Astrocyte (in vitro differentiated cells and primary cell): ENCODE measurements at regions not wholly inside any gene's neighbourhood (a gene's known extent, or its start where the extent isn't known, plus 50 kb on each side); places are given as distances from the start of the nearest gene placed in this dataset.

Source experiments
- DNase-seq: peaks from one replicate; pipeline ENCODE4 v3.0.0-alpha.2; 2010; ENCODE audit warnings: low read depth
- FAIRE-seq: peaks from 2 replicates; lab custom pipeline; 2011; peaks lifted over from hg19 to GRCh38; lab: Jason Lieb, UNC
- H2AFZ ChIP-seq: 2 replicates; pipeline ENCODE4 v1.6.0; 2012; ENCODE audit warnings: low read depth, low read length, inconsistent platforms
- H3K27ac ChIP-seq: 2 replicates; pipeline ENCODE4 v1.5.1; 2011; ENCODE audit warnings: low read depth, low read length, inconsistent platforms
- H3K27me3 ChIP-seq: 2 replicates; pipeline ENCODE4 v1.6.0; 2011; ENCODE audit warnings: low read length, inconsistent platforms; ENCODE audit not compliant: insufficient read depth
- H3K36me3 ChIP-seq: 2 replicates; pipeline ENCODE4 v1.5.1; 2011; ENCODE audit warnings: low read length, inconsistent platforms; ENCODE audit not compliant: insufficient read depth
- H3K4me1 ChIP-seq: 2 replicates; pipeline ENCODE4 v1.5.1; 2011; ENCODE audit warnings: low read length, inconsistent platforms; ENCODE audit not compliant: insufficient read depth
- H3K4me2 ChIP-seq: 2 replicates; pipeline ENCODE4 v1.6.0; 2012; ENCODE audit warnings: low read length, inconsistent platforms
- H3K4me3 ChIP-seq: 2 replicates; pipeline ENCODE4 v1.5.1; 2011; ENCODE audit warnings: low read depth, mild to moderate bottlenecking, low read length, inconsistent platforms; ENCODE audit not compliant: insufficient read depth
- H3K79me2 ChIP-seq: 2 replicates; pipeline ENCODE4 v1.6.0; 2012; ENCODE audit warnings: mild to moderate bottlenecking, low read length, inconsistent platforms; ENCODE audit not compliant: insufficient read depth
- H3K9ac ChIP-seq: 2 replicates; pipeline ENCODE4 v1.6.0; 2012; ENCODE audit warnings: mild to moderate bottlenecking, low read length, inconsistent platforms
- H3K9me3 ChIP-seq: 2 replicates; pipeline ENCODE4 v1.5.1; 2012; ENCODE audit warnings: low read depth, mild to moderate bottlenecking, low read length, inconsistent platforms; ENCODE audit not compliant: insufficient read depth
- H4K20me1 ChIP-seq: 2 replicates; pipeline ENCODE4 v1.6.0; 2012; ENCODE audit warnings: low read length, inconsistent platforms; ENCODE audit not compliant: insufficient read depth
- H3K27ac Mint-ChIP-seq: one replicate; pipeline ENCODE4 v1.8.0; 2021; ENCODE audit warnings: mild to moderate bottlenecking, mixed read lengths; ENCODE audit not compliant: unreplicated experiment
- H3K27me3 Mint-ChIP-seq: one replicate; pipeline ENCODE4 v1.8.0; 2021; ENCODE audit warnings: low read depth, mixed read lengths; ENCODE audit not compliant: unreplicated experiment
- H3K36me3 Mint-ChIP-seq: one replicate; pipeline ENCODE4 v1.8.0; 2021; ENCODE audit warnings: low read depth, mixed read lengths; ENCODE audit not compliant: unreplicated experiment
- H3K4me1 Mint-ChIP-seq: one replicate; pipeline ENCODE4 v1.8.0; 2021; ENCODE audit warnings: low read depth, mixed read lengths; ENCODE audit not compliant: unreplicated experiment
- H3K4me3 Mint-ChIP-seq: one replicate; pipeline ENCODE4 v1.8.0; 2021; ENCODE audit warnings: mild to moderate bottlenecking, moderate library complexity, mixed read lengths; ENCODE audit not compliant: unreplicated experiment
- H3K9me3 Mint-ChIP-seq: one replicate; pipeline ENCODE4 v1.8.0; 2021; ENCODE audit warnings: mild to moderate bottlenecking, mixed read lengths; ENCODE audit not compliant: unreplicated experiment
- CTCF ChIP-seq: IDR thresholded peaks from 2 replicates; pipeline ENCODE4 v1.5.1; 2011; ENCODE audit warnings: low read depth, mild to moderate bottlenecking, inconsistent platforms, low read length, moderate library complexity; ENCODE audit not compliant: insufficient read depth
- EZH2 ChIP-seq: IDR thresholded peaks from 2 replicates; pipeline ENCODE4 v1.6.1; 2012; ENCODE audit warnings: mild to moderate bottlenecking, low read length, inconsistent platforms; ENCODE audit not compliant: insufficient read depth

DNA sequence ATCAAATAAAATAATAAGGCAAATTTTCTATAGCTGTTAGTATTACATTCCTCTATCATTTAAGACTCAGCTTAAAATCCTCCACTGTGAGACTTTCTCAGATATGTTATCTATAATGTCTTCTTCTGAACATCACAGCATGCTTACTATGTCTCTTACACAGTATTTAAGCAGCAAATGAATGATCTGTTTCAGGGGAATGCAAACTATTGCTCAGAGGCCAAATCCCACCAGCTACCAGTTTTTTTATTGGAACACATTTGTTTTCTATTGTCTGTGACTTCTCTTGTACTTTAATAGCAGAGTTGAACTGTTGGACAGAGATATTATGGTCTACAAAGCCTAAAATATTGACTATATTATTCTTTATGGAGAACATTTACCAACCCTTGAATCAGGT is 59.6 kb downstream of the C3orf38 start:
- Mint-ChIP-seq H3K4me3 (no peak overlapping the region), H3K27ac (peak overlapping the region; percentile 44), H3K4me1 (peaks cover 19% of the 10 kb centered on the region), H3K9me3 (no peaks in the 10 kb centered on the region), H3K27me3 (peaks cover 1% of the 10 kb centered on the region), H3K36me3 (no peaks in the 10 kb centered on the region)
- Histone ChIP-seq H3K27ac (no peak overlapping the region), H4K20me1 (no peaks in the 10 kb centered on the region), H3K9ac (no peak overlapping the region), H3K79me2 (no peaks in the 10 kb centered on the region), H3K36me3 (no peaks in the 10 kb centered on the region), H3K4me2 (no peak overlapping the region), H3K27me3 (no peaks in the 10 kb centered on the region), H3K4me1 (no peaks in the 10 kb centered on the region), H3K9me3 (no peaks in the 10 kb centered on the region), H3K4me3 (no peak overlapping the region), H2AFZ (no peak overlapping the region)
- DNase-seq: no peak
- TF ChIP-seq CTCF (no peak), EZH2 (no peak)
- FAIRE-seq: no peak

DNA sequence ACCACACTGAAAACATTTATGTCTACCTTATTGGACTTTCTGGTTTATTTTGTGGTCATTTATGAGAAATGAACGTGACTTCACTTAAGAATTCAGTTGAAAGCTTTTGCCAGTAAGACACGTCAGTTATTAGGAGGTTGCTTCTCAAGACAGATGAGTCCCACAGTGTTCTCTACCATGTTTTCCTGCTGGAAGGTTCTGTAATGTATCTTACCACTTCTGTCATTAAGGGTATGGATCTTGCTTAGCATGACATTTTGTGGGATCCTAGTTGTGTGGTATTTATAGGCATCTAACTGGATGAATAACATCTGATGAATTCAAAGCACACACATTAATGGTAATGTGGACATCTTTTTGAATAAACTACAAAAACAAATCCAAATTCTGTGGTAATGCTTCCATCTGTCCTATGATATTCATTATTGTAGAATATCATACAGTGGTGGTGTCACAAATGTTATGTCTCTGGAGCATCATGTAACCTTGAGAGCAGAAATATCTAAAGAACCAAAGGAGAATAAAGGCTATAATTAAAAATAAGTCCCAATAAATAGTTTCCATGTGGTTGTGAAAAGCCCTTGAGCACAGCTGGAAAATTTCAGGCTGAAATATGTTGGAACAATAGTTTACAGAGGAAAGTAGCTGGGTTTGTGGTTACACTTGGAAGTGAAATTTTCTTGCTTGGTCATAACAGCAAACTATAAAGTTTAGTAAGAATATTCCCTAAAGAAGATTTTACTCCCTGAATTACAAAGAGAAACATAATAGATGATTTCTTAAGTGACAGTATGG is 61.5 kb downstream of the C3orf38 start:
- FAIRE-seq (no peak), DNase-seq (peak; percentile 31)
- H3K36me3 ChIP-seq: no peaks in the 10 kb centered on the region
- no peak overlapping the region for H3K27ac ChIP-seq
- no peaks in the 10 kb centered on the region for H3K27me3 ChIP-seq
- peaks cover 19% of the 10 kb centered on the region for H3K4me1 Mint-ChIP-seq
- no peak overlapping the region for H3K4me2 ChIP-seq
- no peak overlapping the region for H3K9ac ChIP-seq
- no peaks in the 10 kb centered on the region for H3K9me3 ChIP-seq
- no peak overlapping the region for H3K4me3 ChIP-seq
- H3K27me3 Mint-ChIP-seq: peaks cover 1% of the 10 kb centered on the region
- no peaks in the 10 kb centered on the region for H3K36me3 Mint-ChIP-seq
- H3K4me1 ChIP-seq: no peaks in the 10 kb centered on the region
- H2AFZ ChIP-seq: no peak overlapping the region
- H4K20me1 ChIP-seq: no peaks in the 10 kb centered on the region
- peak overlapping the region; percentile 83 for H3K27ac Mint-ChIP-seq
- no peaks in the 10 kb centered on the region for H3K79me2 ChIP-seq
- H3K4me3 Mint-ChIP-seq: no peak overlapping the region
- H3K9me3 Mint-ChIP-seq: no peaks in the 10 kb centered on the region
- no peak for TF ChIP-seq CTCF
- no peak for TF ChIP-seq EZH2

- Histone ChIP-seq H3K4me1 (no peaks in the 10 kb centered on the region), H3K4me2 (no peak overlapping the region), H3K9ac (no peak overlapping the region), H2AFZ (no peak overlapping the region), H3K27ac (no peak overlapping the region), H3K79me2 (no peaks in the 10 kb centered on the region), H3K36me3 (no peaks in the 10 kb centered on the region), H4K20me1 (no peaks in the 10 kb centered on the region), H3K9me3 (no peaks in the 10 kb centered on the region), H3K27me3 (no peaks in the 10 kb centered on the region), H3K4me3 (no peak overlapping the region)
- no peak for FAIRE-seq
- Mint-ChIP-seq H3K27me3 (no peaks in the 10 kb centered on the region), H3K9me3 (peaks cover 2% of the 10 kb centered on the region), H3K27ac (no peak overlapping the region), H3K4me3 (no peak overlapping the region), H3K4me1 (no peaks in the 10 kb centered on the region), H3K36me3 (no peaks in the 10 kb centered on the region)
- TF ChIP-seq CTCF: peak; percentile 68
- no peak for TF ChIP-seq EZH2
- peak; percentile 49 for DNase-seq
Measured at GRCh38 chr3:88219138-88219792, 69.5 kb downstream of the C3orf38 start.
